GM12878 (cell line): ENCODE measurements at regions not wholly inside any gene's neighbourhood (a gene's known extent, or its start where the extent isn't known, plus 50 kb on each side); places are given as distances from the start of the nearest gene placed in this dataset.

ENCODE experiments used
- CREB1 ChIP-seq: IDR thresholded peaks from 2 replicates; pipeline ENCODE4 v1.6.1; 2012; ENCODE audit warnings: low read depth, mild to moderate bottlenecking, inconsistent platforms
- MLLT1 ChIP-seq: fragments of 450-650 bp; IDR thresholded peaks from 2 replicates; pipeline ENCODE4 v1.6.1; 2016; ENCODE audit warnings: mild to moderate bottlenecking
- MYC ChIP-seq: IDR thresholded peaks from 2 replicates; pipeline ENCODE4 v1.6.1; 2011; ENCODE audit warnings: mild to moderate bottlenecking, low read length, moderate library complexity, inconsistent platforms; ENCODE audit not compliant: insufficient read depth, insufficient replicate concordance, insufficient read length, severe bottlenecking
- POLR2A ChIP-seq: IDR thresholded peaks from 2 replicates; pipeline ENCODE4 v1.6.1; 2011; ENCODE audit warnings: low read depth, mild to moderate bottlenecking, low read length

DNA sequence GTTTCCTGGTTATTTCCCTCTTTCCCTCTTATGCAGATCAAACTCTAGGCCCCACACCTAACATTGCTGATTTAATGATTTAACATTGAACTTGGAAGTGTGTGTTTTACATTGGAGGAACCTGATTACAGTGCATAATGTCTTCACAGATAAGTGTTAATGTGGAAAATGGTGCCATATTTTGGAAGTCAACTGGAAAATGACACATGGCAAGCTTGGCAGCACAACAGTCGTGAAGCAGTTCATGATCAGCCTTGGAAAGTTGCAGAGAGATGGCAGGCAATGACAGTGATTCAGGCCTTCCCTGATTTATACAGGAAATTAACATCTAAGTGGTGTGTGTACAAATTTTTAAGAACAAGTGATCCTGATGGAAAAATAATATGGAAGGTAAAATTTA is 80.0 kb upstream of the CTNND2 start:
- TF ChIP-seq MYC (no peak), MLLT1 (no peak), POLR2A (no peak), CREB1 (no peak)
